Activated CD4-positive, alpha-beta memory T cell treated with anti-CD3 and anti-CD28 coated beads for 36 hours (primary cell): ENCODE measurements at regions not wholly inside any gene's neighbourhood (a gene's known extent, or its start where the extent isn't known, plus 50 kb on each side); places are given as distances from the start of the nearest gene placed in this dataset.

Source experiments
- CTCF ChIA-PET: fragments of 350-600 bp; sonication (Branson Sonifier 250); formaldehyde crosslinking; loops from one replicate; lab custom pipeline; 2021; ENCODE audit warnings: antibody characterized with exemption, inconsistent platforms; lab: Charles Lee
- POLR2A ChIA-PET: fragments of 350-600 bp; sonication (Branson Sonifier 250); formaldehyde crosslinking; loops from one replicate; lab custom pipeline; 2021; ENCODE audit warnings: antibody characterized with exemption; lab: Charles Lee
- DNase-seq: peaks from one replicate; pipeline ENCODE4 v3.0.0-alpha.2; 2020
- H3K27ac Mint-ChIP-seq: one replicate; pipeline ENCODE4 v1.8.0; 2021; ENCODE audit warnings: mixed read lengths
- H3K27me3 Mint-ChIP-seq: one replicate; pipeline ENCODE4 v1.8.0; 2021; ENCODE audit warnings: mixed read lengths
- H3K36me3 Mint-ChIP-seq: one replicate; pipeline ENCODE4 v1.8.0; 2021; ENCODE audit warnings: mixed read lengths
- H3K4me1 Mint-ChIP-seq: one replicate; pipeline ENCODE4 v1.8.0; 2021; ENCODE audit warnings: low read depth, mixed read lengths
- H3K4me3 Mint-ChIP-seq: one replicate; pipeline ENCODE4 v1.8.0; 2021; ENCODE audit warnings: mild to moderate bottlenecking, mixed read lengths
- H3K9me3 Mint-ChIP-seq: one replicate; pipeline ENCODE4 v1.8.0; 2021; ENCODE audit warnings: mixed read lengths
- intact Hi-C: fragments of 100-400 bp; cut with micrococcal nuclease; formaldehyde crosslinking; loops from one replicate; pipeline ENCODE4 v1.15.1; 2023

DNA sequence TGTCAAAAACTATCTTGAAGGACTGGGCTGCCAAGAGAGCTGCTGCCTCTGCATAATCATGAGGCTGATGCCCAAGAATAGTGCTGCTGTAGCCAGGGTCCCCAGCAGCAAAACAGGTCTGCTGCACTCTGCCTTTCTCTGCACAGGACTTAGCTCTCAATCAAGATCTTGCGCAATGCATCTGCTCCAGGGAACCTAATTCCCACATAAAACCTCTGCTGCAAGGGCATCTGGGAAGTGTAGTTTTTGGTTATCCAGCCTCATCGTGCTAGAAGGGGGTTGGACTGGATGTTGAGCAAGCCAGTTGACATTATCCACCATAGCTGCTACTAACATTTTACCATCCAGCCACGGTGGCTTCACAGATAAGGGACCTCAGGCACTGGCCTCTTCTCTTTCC lies 192.7 kb downstream of the C11orf91 start:
- Mint-ChIP-seq H3K27ac (no peak overlapping the region), H3K27me3 (peaks cover 5% of the 10 kb centered on the region), H3K4me1 (no peaks in the 10 kb centered on the region), H3K36me3 (no peaks in the 10 kb centered on the region), H3K4me3 (no peak overlapping the region), H3K9me3 (no peaks in the 10 kb centered on the region)
- DNase-seq, result no peak
- intact Hi-C loops, result no loop called here
- CTCF ChIA-PET, result no interaction called here
- POLR2A ChIA-PET, result no interaction called here

- DNase-seq, result no peak
- ChIA-PET CTCF (no interaction called here), POLR2A (no interaction called here)
- H3K27me3 Mint-ChIP-seq, result peaks cover 5% of the 10 kb centered on the region
- H3K36me3 Mint-ChIP-seq, result no peaks in the 10 kb centered on the region
- H3K9me3 Mint-ChIP-seq, result no peaks in the 10 kb centered on the region
- H3K4me3 Mint-ChIP-seq, result no peak overlapping the region
- H3K27ac Mint-ChIP-seq, result no peak overlapping the region
- no peaks in the 10 kb centered on the region for H3K4me1 Mint-ChIP-seq
- intact Hi-C loops, result no loop called here
Observed at GRCh38 chr11:33507356-33507755, 193.3 kb downstream of the C11orf91 start.

DNA sequence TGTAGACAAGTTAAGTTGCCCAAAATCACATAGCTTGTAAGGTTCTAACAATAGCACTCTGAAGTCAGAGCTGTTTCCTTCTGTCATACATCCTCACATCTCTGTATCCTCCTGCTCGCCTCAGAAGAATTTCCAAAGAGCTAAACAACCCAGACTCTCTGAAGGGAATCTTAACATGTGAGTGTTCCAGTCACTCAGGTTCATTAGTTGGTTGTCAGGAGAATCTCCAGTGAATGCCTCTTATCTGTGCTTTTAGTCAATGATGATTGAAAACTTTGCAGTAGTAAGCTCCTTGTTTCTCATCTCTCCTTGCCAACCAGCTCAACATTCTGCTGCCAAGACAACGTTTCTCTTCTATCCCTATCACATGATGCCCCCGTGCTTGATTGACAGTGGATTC lies 195.5 kb downstream of the C11orf91 start:
- no peak for DNase-seq
- Mint-ChIP-seq H3K9me3 (no peaks in the 10 kb centered on the region), H3K27ac (no peak overlapping the region), H3K27me3 (peaks cover 4% of the 10 kb centered on the region), H3K36me3 (no peaks in the 10 kb centered on the region), H3K4me3 (no peak overlapping the region), H3K4me1 (no peaks in the 10 kb centered on the region)
- intact Hi-C loops, result no loop called here
- POLR2A ChIA-PET, result no interaction called here
- CTCF ChIA-PET, result interaction anchor here (0.7 kb wide), 1 partner anchor 300 kb away, joined by 3 read pairs; no protein-coding TSS in a partner anchor

GRCh38 chr11:33500861-33501479 lies 199.7 kb downstream of the C11orf91 start:
- Mint-ChIP-seq H3K36me3 (no peaks in the 10 kb centered on the region), H3K27me3 (peaks cover 7% of the 10 kb centered on the region), H3K4me1 (no peaks in the 10 kb centered on the region), H3K9me3 (no peaks in the 10 kb centered on the region), H3K4me3 (no peak overlapping the region), H3K27ac (no peak overlapping the region)
- intact Hi-C loops, result no loop called here
- ChIA-PET CTCF (no interaction called here), POLR2A (no interaction called here)
- no peak for DNase-seq

DNA sequence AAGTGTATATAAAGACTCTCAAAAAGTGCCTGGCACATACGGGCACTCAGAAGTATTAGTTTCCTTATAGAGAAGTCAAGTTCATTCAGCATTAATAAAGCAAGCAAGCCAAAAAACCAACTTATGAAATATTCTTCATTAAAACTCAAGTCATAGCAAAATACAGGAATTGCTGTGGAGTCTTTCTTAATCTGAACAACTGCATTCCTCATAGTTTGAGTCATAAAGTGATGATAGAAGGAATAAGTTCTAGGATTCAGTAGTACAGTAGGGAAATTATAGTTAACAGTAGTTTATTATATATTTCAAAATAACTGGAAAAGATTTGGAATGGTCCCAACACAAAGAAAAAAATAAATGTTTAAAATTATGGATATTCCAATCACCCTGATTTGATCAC lies 200.3 kb downstream of the C11orf91 start:
- Mint-ChIP-seq H3K9me3 (no peaks in the 10 kb centered on the region), H3K27me3 (peaks cover 5% of the 10 kb centered on the region), H3K4me1 (no peaks in the 10 kb centered on the region), H3K27ac (no peak overlapping the region), H3K4me3 (no peak overlapping the region), H3K36me3 (no peaks in the 10 kb centered on the region)
- CTCF ChIA-PET, result no interaction called here
- intact Hi-C loops, result no loop called here
- DNase-seq, result no peak
- POLR2A ChIA-PET, result no interaction called here

DNA sequence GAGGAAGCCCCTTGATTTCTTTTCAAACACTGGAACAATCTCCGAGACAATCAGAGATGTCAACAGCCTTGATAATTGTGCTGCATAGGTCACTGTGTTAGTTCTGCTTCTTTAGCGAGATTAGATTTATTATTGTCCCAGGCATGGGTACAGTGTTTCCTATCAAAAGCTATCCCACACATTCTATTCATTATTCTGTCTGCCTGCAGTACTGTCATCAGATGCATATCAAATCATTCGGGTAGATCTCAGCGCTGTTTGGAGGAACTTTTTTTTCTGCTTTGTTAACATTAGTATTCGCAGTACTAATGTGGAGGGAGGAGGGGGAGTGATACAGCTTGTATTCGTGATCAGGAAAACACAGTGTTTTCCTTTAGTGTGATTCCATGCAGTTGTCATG lies 208.0 kb downstream of the C11orf91 start:
- Mint-ChIP-seq H3K36me3 (no peaks in the 10 kb centered on the region), H3K9me3 (no peaks in the 10 kb centered on the region), H3K4me1 (no peaks in the 10 kb centered on the region), H3K4me3 (no peak overlapping the region), H3K27ac (no peak overlapping the region), H3K27me3 (peaks cover 13% of the 10 kb centered on the region)
- intact Hi-C loops, result no loop called here
- ChIA-PET POLR2A (no interaction called here), CTCF (no interaction called here)
- no peak for DNase-seq

DNA sequence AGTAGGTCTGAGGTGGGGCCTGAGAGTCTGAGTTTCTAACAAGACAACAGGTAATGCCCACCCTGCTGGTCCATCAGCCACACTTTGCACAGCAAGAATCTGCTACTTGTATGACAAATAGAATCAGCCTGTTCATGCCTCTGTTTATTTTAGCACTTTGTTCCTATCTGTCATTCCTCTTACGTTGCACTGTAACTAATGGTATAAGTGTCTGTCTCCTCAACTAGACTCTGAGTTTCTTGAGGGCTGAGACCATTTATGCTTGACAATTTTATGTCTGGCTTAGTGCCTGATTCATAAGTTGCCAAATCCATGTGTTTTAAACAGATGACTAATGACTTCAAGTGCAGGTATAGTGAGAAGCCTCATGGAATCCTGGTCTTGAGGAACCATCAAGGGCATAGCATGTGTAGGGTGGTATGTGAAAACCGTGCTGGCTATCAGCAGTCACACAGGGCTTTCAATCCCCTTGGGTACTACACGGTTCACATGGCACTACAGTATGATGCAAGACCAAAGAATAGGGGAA lies 209.7 kb downstream of the C11orf91 start:
- Mint-ChIP-seq H3K4me1 (no peaks in the 10 kb centered on the region), H3K4me3 (no peak overlapping the region), H3K27ac (no peak overlapping the region), H3K9me3 (no peaks in the 10 kb centered on the region), H3K27me3 (peaks cover 19% of the 10 kb centered on the region), H3K36me3 (no peaks in the 10 kb centered on the region)
- intact Hi-C loops, result no loop called here
- ChIA-PET CTCF (no interaction called here), POLR2A (no interaction called here)
- no peak for DNase-seq

DNA sequence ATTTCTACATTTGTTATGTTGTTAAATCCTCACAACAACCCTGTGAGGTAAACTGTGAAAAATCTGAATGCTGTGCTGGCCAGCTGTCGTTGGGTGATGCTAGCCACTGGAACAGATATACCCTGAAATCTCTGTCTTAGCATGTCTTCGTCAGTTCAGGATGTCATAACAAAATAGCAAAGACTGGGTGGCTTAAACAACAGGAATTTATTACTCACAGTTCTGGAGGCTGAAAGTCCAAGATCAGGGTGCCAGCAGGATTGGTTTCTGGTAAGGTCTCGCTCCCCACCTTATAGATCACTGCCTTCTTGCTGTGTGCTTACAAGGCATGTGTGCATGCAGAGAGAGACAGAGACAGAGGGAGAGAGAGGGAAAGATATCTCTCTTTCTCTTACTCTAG lies 211.7 kb downstream of the C11orf91 start:
- no peaks in the 10 kb centered on the region for H3K9me3 Mint-ChIP-seq
- no peak overlapping the region for H3K27ac Mint-ChIP-seq
- H3K4me3 Mint-ChIP-seq, result no peak overlapping the region
- intact Hi-C loops, result no loop called here
- no peaks in the 10 kb centered on the region for H3K36me3 Mint-ChIP-seq
- peaks cover 25% of the 10 kb centered on the region for H3K27me3 Mint-ChIP-seq
- ChIA-PET POLR2A (no interaction called here), CTCF (no interaction called here)
- H3K4me1 Mint-ChIP-seq, result no peaks in the 10 kb centered on the region
- DNase-seq, result no peak

DNA sequence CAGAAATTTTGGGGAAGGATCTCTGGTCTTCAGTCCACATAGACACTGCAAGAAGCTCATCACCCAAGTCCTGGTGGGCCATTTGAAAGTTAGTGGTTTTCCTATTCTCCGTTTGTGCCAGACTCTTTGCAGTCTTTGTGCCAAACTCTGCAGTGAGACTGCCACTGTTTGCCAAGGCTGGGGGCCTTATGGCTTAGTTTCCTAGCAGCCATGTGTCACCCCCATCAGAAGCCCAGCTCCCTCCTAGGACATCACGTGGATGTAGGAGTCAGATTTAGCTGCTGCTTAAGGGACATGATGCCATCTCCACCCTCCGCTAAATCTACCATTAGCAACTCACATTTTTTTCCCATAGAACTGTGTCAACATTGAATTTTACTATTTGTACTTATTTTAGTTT lies 220.0 kb downstream of the C11orf91 start:
- no peak overlapping the region for H3K4me3 Mint-ChIP-seq
- peaks cover 11% of the 10 kb centered on the region for H3K27me3 Mint-ChIP-seq
- no peak overlapping the region for H3K27ac Mint-ChIP-seq
- H3K9me3 Mint-ChIP-seq, result no peaks in the 10 kb centered on the region
- H3K4me1 Mint-ChIP-seq, result no peaks in the 10 kb centered on the region
- H3K36me3 Mint-ChIP-seq, result no peaks in the 10 kb centered on the region
- POLR2A ChIA-PET, result no interaction called here
- no peak for DNase-seq
- CTCF ChIA-PET, result no interaction called here
- intact Hi-C loops, result no loop called here

- Mint-ChIP-seq H3K27ac (no peak overlapping the region), H3K36me3 (no peaks in the 10 kb centered on the region), H3K9me3 (no peaks in the 10 kb centered on the region), H3K4me1 (no peaks in the 10 kb centered on the region), H3K4me3 (no peak overlapping the region), H3K27me3 (peaks cover 9% of the 10 kb centered on the region)
- DNase-seq, result no peak
- ChIA-PET CTCF (interaction anchor here (0.6 kb wide), 1 partner anchor 117 kb away, joined by 3 read pairs; no protein-coding TSS in a partner anchor), POLR2A (no interaction called here)
- intact Hi-C loops, result no loop called here
Observed at GRCh38 chr11:33479231-33479630, 221.4 kb downstream of the C11orf91 start.

GRCh38 chr11:33478111-33478573 lies 221.0 kb downstream of the HIPK3 start:
- Mint-ChIP-seq H3K9me3 (no peaks in the 10 kb centered on the region), H3K4me3 (no peak overlapping the region), H3K27me3 (peaks cover 11% of the 10 kb centered on the region), H3K4me1 (no peaks in the 10 kb centered on the region), H3K27ac (no peak overlapping the region), H3K36me3 (no peaks in the 10 kb centered on the region)
- no peak for DNase-seq
- intact Hi-C loops, result no loop called here
- CTCF ChIA-PET, result no interaction called here
- POLR2A ChIA-PET, result no interaction called here

DNA sequence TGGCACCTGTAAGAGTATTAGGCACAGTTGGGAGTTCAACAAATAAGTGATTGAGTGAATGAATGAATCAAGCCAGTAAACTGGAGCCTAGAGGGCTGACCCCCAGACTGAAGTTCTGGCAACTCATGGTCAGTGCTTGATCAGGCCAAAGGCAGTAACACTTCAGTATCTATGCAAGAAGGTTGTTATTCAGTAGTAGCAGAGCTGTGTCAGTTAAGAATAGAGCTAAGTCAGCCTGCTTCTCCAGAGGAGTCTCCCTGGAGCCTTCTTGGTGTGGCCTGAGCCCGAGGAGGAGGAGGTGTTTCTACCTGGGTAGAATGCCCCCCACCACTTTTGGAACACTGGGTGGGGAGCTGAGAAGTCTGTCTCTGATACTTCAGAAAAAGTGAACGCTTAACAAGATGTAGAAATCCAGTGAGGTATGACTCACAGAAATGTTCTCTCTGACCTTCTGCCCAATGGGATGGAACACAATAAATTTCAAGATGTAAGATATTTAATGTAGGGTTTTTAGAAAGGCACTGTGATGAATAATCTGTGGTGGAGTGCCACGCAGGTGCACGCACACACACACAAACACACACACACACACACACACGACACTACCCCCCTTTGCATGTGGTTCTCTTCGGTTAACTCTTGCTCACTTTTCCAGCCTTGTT lies 219.9 kb downstream of the HIPK3 start:
- peaks cover 15% of the 10 kb centered on the region for H3K27me3 Mint-ChIP-seq
- no peak for DNase-seq
- ChIA-PET POLR2A (no interaction called here), CTCF (no interaction called here)
- no peaks in the 10 kb centered on the region for H3K36me3 Mint-ChIP-seq
- H3K27ac Mint-ChIP-seq, result no peak overlapping the region
- H3K9me3 Mint-ChIP-seq, result no peaks in the 10 kb centered on the region
- no peak overlapping the region for H3K4me3 Mint-ChIP-seq
- H3K4me1 Mint-ChIP-seq, result no peaks in the 10 kb centered on the region
- intact Hi-C loops, result no loop called here

DNA sequence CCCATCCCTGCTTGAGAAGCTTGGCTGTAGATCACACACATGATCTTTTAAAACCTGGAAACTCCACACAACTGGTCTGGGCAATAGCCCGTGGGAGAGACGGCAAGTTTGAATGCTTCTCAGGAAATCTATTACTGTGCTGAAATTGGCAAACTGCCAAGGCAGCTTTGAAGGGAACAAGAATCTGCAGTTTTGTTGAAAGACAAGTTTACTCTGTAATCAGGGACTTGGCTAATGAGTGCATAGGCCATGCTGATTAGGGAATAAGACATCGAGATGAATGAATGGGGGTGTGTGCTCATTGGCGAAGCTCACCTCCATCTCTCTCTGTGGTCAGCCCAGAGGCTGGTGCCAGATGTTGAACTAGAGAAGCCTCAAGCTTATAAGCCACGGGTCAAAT lies 218.8 kb downstream of the HIPK3 start:
- intact Hi-C loops, result no loop called here
- Mint-ChIP-seq H3K27me3 (peaks cover 15% of the 10 kb centered on the region), H3K27ac (no peak overlapping the region), H3K4me1 (no peaks in the 10 kb centered on the region), H3K9me3 (no peaks in the 10 kb centered on the region), H3K4me3 (no peak overlapping the region), H3K36me3 (no peaks in the 10 kb centered on the region)
- no peak for DNase-seq
- ChIA-PET CTCF (no interaction called here), POLR2A (no interaction called here)
